ENCODE measurements at regions not wholly inside any gene's neighbourhood (a gene's known extent, or its start where the extent isn't known, plus 50 kb on each side); places are given as distances from the start of the nearest gene placed in this dataset.

- TF ChIP-seq ZNF449 (CRISPR knock-in tag; IDR thresholded peaks at IDR 0.05), result no peak
- TF ChIP-seq NCOA4 (IDR thresholded peaks at IDR 0.05; ENCODE audit: partially characterized antibody), result no peak
- no peak for TF ChIP-seq RBFOX2 (IDR thresholded peaks at IDR 0.05; ENCODE audit: low read depth, low read length)
- TF ChIP-seq ZNF695 (CRISPR knock-in tag; IDR thresholded peaks at IDR 0.05), result no peak
Measured at GRCh38 chr10:69730251-69731156, 71.2 kb upstream of the COL13A1 start (continued).

- Histone ChIP-seq H3K79me2 (ENCODE audit: control insufficient read depth, insufficient read depth, low read length) (no peaks in the 10 kb centered on the region), H3K9ac (ENCODE audit: insufficient read depth in 1 of 2, low read depth in 2 of 2, low read length in 2 of 2) (no peak overlapping the region), H3K9me1 (ENCODE audit: control insufficient read depth, insufficient read depth, low read length) (no peaks in the 10 kb centered on the region), H3K4me3 (no peak overlapping the region), H3K27me3 (ENCODE audit: control insufficient read depth in 2 of 2, insufficient read depth in 2 of 2, low read length in 2 of 2) (peaks cover 0 to 27% of the 10 kb centered on the region in 2 experiments; a peak in 3 of 5 replicates), H2AFZ (ENCODE audit: low read depth, low read length) (no peak overlapping the region), H4K20me1 (replicated peaks; ENCODE audit: control insufficient read depth, insufficient read depth, low read length) (peaks cover 8% of the 10 kb centered on the region), H3K27ac (ENCODE audit: extremely low read depth, low read depth, low read length) (no peak overlapping the region), H3K4me2 (ENCODE audit: insufficient read depth, low read length) (no peak overlapping the region), H3K4me1 (replicated peaks in 1 of 2; ENCODE audit: control insufficient read depth in 2 of 2, insufficient read depth in 2 of 2, low read length in 2 of 2) (peaks cover 10 to 18% of the 10 kb centered on the region in 2 experiments), H3K36me3 (ENCODE audit: control insufficient read depth, insufficient read depth, low read length) (no peaks in the 10 kb centered on the region), H3K9me3 (replicated peaks; ENCODE audit: control insufficient read depth, insufficient read depth, low read depth, low read length) (no peaks in the 10 kb centered on the region)
- FAIRE-seq (no peak), ATAC-seq (no peak), DNase-seq (ENCODE audit: extremely low read depth in 1 of 4, low spot score in 3 of 4) (no peak)
- no TSS peak for BruUV-seq (replicated peaks)
- TF ChIP-seq RBBP5 (IDR thresholded peaks at IDR 0.05; ENCODE audit: borderline replicate concordance, insufficient read depth, low read length, poor library complexity, severe bottlenecking) (no peak), ZNF140 (CRISPR knock-in tag; IDR thresholded peaks at IDR 0.05) (no peak), ZNF764 (CRISPR knock-in tag; IDR thresholded peaks at IDR 0.05; ENCODE audit: low read depth) (no peak), USF2 (CRISPR knock-in tag; IDR thresholded peaks at IDR 0.05) (no peak), FOXO4 (CRISPR knock-in tag; IDR thresholded peaks at IDR 0.05) (no peak), ZNF436 (CRISPR knock-in tag; IDR thresholded peaks at IDR 0.05) (no peak), ZC3H4 (CRISPR knock-in tag; IDR thresholded peaks at IDR 0.05; ENCODE audit: borderline replicate concordance) (no peak), TSC22D4 (tag; IDR thresholded peaks at IDR 0.05) (no peak), GTF2B (IDR thresholded peaks at IDR 0.05; ENCODE audit: extremely low read depth, insufficient read length) (no peak)
- POLR2A ChIA-PET, result no interaction called here
- 3% methylated on average over 3 of the region's 3 CpGs for WGBS (ENCODE audit: insufficient coverage, low coverage, missing lambda C conversion rate)
- in situ Hi-C loops (cut with MboI), result no loop called here
- CTCF ChIA-PET (ENCODE audit: low intra/inter-chr PET ratio), result no interaction called here
- intact Hi-C loops (cut with micrococcal nuclease), result no loop called here
Measured at GRCh38 chr10:69731184-69731583, 70.5 kb upstream of the COL13A1 start.

Data from K562 (cell line).